GM18909 (cell line): ENCODE measurements at regions not wholly inside any gene's neighbourhood (a gene's known extent, or its start where the extent isn't known, plus 50 kb on each side); places are given as distances from the start of the nearest gene placed in this dataset.
"Not testable (repeated sequence)": the region's sequence is repeated elsewhere in the genome, so short reads cannot be mapped to it uniquely, and the experiment has no call there.

Experiments
- ATAC-seq: cut with Tn5 transposase; IDR thresholded peaks from one replicate; pipeline ENCODE4 v1.9.1; 2021; ENCODE audit warnings: mild to moderate bottlenecking; ENCODE audit not compliant: unreplicated experiment, poor library complexity

- no peak for ATAC-seq
Observed at GRCh38 chr6:51049288-51049982, 230.8 kb downstream of the TFAP2B start.

GRCh38 chr6:51049983-51050877, 231.6 kb downstream of the TFAP2B start:
- no peak for ATAC-seq

- ATAC-seq: not testable (repeated sequence)
Observed at GRCh38 chr6:51052716-51053115, 234.0 kb downstream of the TFAP2B start.

GRCh38 chr6:51055316-51055715, 236.6 kb downstream of the TFAP2B start:
- not testable (repeated sequence) for ATAC-seq

- no peak for ATAC-seq
Observed at GRCh38 chr6:51057296-51057695, 238.6 kb downstream of the TFAP2B start.

GRCh38 chr6:51060262-51060762, 241.6 kb downstream of the TFAP2B start:
- no peak for ATAC-seq

GRCh38 chr6:51062166-51062722, 243.6 kb downstream of the TFAP2B start:
- ATAC-seq: no peak

GRCh38 chr6:51077821-51078518, 259.3 kb downstream of the TFAP2B start:
- no peak for ATAC-seq

GRCh38 chr6:51090343-51090742, 271.7 kb downstream of the TFAP2B start:
- ATAC-seq: no peak

GRCh38 chr6:51093871-51094270, 275.2 kb downstream of the TFAP2B start:
- no peak for ATAC-seq

- ATAC-seq: no peak
Observed at GRCh38 chr6:51094271-51094670, 275.6 kb downstream of the TFAP2B start.

GRCh38 chr6:51098246-51098645, 279.6 kb downstream of the TFAP2B start:
- no peak for ATAC-seq

- ATAC-seq: no peak
Observed at GRCh38 chr6:51098791-51099190, 280.1 kb downstream of the TFAP2B start.

- no peak for ATAC-seq
Observed at GRCh38 chr6:51099201-51099600, 280.5 kb downstream of the TFAP2B start.

GRCh38 chr6:51105357-51105756, 286.7 kb downstream of the TFAP2B start:
- no peak for ATAC-seq

- no peak for ATAC-seq
Observed at GRCh38 chr6:51107769-51108203, 289.1 kb downstream of the TFAP2B start.

GRCh38 chr6:51108563-51109234, 290.0 kb downstream of the TFAP2B start:
- no peak for ATAC-seq

GRCh38 chr6:51112731-51113130, 294.1 kb downstream of the TFAP2B start:
- ATAC-seq: no peak

- no peak for ATAC-seq
Observed at GRCh38 chr6:51116723-51117122, 298.1 kb downstream of the TFAP2B start.

GRCh38 chr6:51118792-51119191, 300.1 kb downstream of the TFAP2B start:
- ATAC-seq: no peak
